ENCODE measurements at regions not wholly inside any gene's neighbourhood (a gene's known extent, or its start where the extent isn't known, plus 50 kb on each side); places are given as distances from the start of the nearest gene placed in this dataset.

- DNase-seq, result no peak
Measured at GRCh38 chr2:64380853-64381527, 73.0 kb upstream of the LGALSL start.

GRCh38 chr2:64383016-64383591 is 70.9 kb upstream of the LGALSL start:
- DNase-seq, result no peak

GRCh38 chr2:64383881-64384280 is 70.1 kb upstream of the LGALSL start:
- no peak for DNase-seq

GRCh38 chr2:64386676-64387075 is 67.3 kb upstream of the LGALSL start:
- no peak for DNase-seq

GRCh38 chr2:64390586-64390985 is 63.4 kb upstream of the LGALSL start:
- DNase-seq, result no peak

GRCh38 chr2:64391424-64391823 is 62.5 kb upstream of the LGALSL start:
- no peak for DNase-seq

GRCh38 chr2:64391940-64392339 is 62.0 kb upstream of the LGALSL start:
- DNase-seq, result no peak

GRCh38 chr2:64392529-64392928 is 61.4 kb upstream of the LGALSL start:
- no peak for DNase-seq

- no peak for DNase-seq
Measured at GRCh38 chr2:64393383-64394010, 60.5 kb upstream of the LGALSL start.

GRCh38 chr2:64394153-64394552 is 59.8 kb upstream of the LGALSL start:
- DNase-seq, result no peak

- no peak for DNase-seq
Measured at GRCh38 chr2:64396001-64396400, 58.0 kb upstream of the LGALSL start.

- DNase-seq, result no peak
Measured at GRCh38 chr2:64396551-64396950, 57.4 kb upstream of the LGALSL start.

- no peak for DNase-seq
Measured at GRCh38 chr2:64398516-64399129, 55.3 kb upstream of the LGALSL start.

- DNase-seq, result no peak
Measured at GRCh38 chr2:64399521-64399920, 54.4 kb upstream of the LGALSL start.

- no peak for DNase-seq
Measured at GRCh38 chr2:64400105-64400728, 53.7 kb upstream of the LGALSL start.

- no peak for DNase-seq
Measured at GRCh38 chr2:64400733-64401528, 53.0 kb upstream of the LGALSL start.

GRCh38 chr2:64401529-64401880 is 52.5 kb upstream of the LGALSL start:
- no peak for DNase-seq

GRCh38 chr2:64402876-64403275 is 51.1 kb upstream of the LGALSL start:
- DNase-seq, result no peak

GRCh38 chr2:64403426-64403825 is 50.5 kb upstream of the LGALSL start:
- no peak for DNase-seq

- peak; percentile 94 for DNase-seq
Measured at GRCh38 chr2:64404002-64404731, 49.8 kb upstream of the LGALSL start.

All from femur (tissue), 1 donor.